ENCODE measurements at regions not wholly inside any gene's neighbourhood (a gene's known extent, or its start where the extent isn't known, plus 50 kb on each side); places are given as distances from the start of the nearest gene placed in this dataset.

GRCh38 chr19:27887946-27888345 is 1325.0 kb downstream of the UQCRFS1 start:
- TF ChIP-seq ZNF138 (CRISPR knock-in tag; conservative IDR thresholded peaks at IDR 0.05) (no peak), FOXP1 (CRISPR knock-in tag; IDR thresholded peaks at IDR 0.05; ENCODE audit: borderline replicate concordance) (no peak), SOX15 (CRISPR knock-in tag; IDR thresholded peaks at IDR 0.05) (no peak), CREM (CRISPR knock-in tag; IDR thresholded peaks at IDR 0.05) (no peak)
- TF ChIP-seq, protein P1, sequence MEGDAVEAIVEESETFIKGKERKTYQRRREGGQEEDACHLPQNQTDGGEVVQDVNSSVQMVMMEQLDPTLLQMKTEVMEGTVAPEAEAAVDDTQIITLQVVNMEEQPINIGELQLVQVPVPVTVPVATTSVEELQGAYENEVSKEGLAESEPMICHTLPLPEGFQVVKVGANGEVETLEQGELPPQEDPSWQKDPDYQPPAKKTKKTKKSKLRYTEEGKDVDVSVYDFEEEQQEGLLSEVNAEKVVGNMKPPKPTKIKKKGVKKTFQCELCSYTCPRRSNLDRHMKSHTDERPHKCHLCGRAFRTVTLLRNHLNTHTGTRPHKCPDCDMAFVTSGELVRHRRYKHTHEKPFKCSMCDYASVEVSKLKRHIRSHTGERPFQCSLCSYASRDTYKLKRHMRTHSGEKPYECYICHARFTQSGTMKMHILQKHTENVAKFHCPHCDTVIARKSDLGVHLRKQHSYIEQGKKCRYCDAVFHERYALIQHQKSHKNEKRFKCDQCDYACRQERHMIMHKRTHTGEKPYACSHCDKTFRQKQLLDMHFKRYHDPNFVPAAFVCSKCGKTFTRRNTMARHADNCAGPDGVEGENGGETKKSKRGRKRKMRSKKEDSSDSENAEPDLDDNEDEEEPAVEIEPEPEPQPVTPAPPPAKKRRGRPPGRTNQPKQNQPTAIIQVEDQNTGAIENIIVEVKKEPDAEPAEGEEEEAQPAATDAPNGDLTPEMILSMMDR (IDR thresholded peaks at IDR 0.05), result no peak

Measured in WTC11 (cell line).